Naive thymus-derived CD8-positive, alpha-beta T cell (primary cell): ENCODE measurements at regions not wholly inside any gene's neighbourhood (a gene's known extent, or its start where the extent isn't known, plus 50 kb on each side); places are given as distances from the start of the nearest gene placed in this dataset.
A peak's percentile ranks its signal among the peaks of the same experiment; 100 is the strongest.

Source experiments
- ATAC-seq, 2 donors: fragments of 150-1000 bp; cut with Tn5 transposase in 1 of 2; sonication (Bioruptor Pico), chemical (Tn5 transposase) in 1 of 2; 1 replicate in 1 of 2; 2 replicates in 1 of 2; pipeline ENCODE4 v1.10.0; 2021; ENCODE audit warnings: mild to moderate bottlenecking in 2 of 2, moderate library complexity in 2 of 2
- POLR2A ChIA-PET: fragments of 350-600 bp; sonication (Branson Sonifier 250); formaldehyde crosslinking; loops from one replicate; lab custom pipeline; 2021; ENCODE audit warnings: antibody characterized with exemption; lab: Charles Lee
- DNase-seq, 10 donors: peaks; one replicate each; pipeline versions ENCODE4 v3.0.0 to v3.0.0-alpha.2; 2020 to 2022
- H3K27ac Mint-ChIP-seq, 10 donors: one replicate each; pipeline ENCODE4 v1.8.0; 2020 to 2022; ENCODE audit warnings: mild to moderate bottlenecking in 10 of 10, mixed read lengths in 10 of 10, moderate library complexity in 4 of 10, inconsistent platforms in 1 of 10
- H3K27me3 Mint-ChIP-seq, 5 donors: one replicate each; pipeline ENCODE4 v1.8.0; 2021 to 2022; ENCODE audit warnings: mixed read lengths in 5 of 5
- H3K36me3 Mint-ChIP-seq, 3 donors: one replicate each; pipeline ENCODE4 v1.8.0; 2020 to 2022; ENCODE audit warnings: mixed read lengths in 3 of 3, mild to moderate bottlenecking in 2 of 3, inconsistent platforms in 1 of 3
- H3K4me1 Mint-ChIP-seq, 4 donors: one replicate each; pipeline ENCODE4 v1.8.0; 2021 to 2022; ENCODE audit warnings: mixed read lengths in 4 of 4
- H3K4me3 Mint-ChIP-seq, 10 donors: one replicate each; pipeline ENCODE4 v1.8.0; 2020 to 2022; ENCODE audit warnings: mild to moderate bottlenecking in 10 of 10, mixed read lengths in 10 of 10, moderate library complexity in 6 of 10, inconsistent platforms in 1 of 10
- H3K9me3 Mint-ChIP-seq, 9 donors: one replicate each; pipeline ENCODE4 v1.8.0; 2020 to 2022; ENCODE audit warnings: mixed read lengths in 9 of 9, mild to moderate bottlenecking in 3 of 9, inconsistent platforms in 1 of 9, moderate library complexity in 1 of 9

- Mint-ChIP-seq H3K36me3 (no peaks in the 10 kb centered on the region), H3K4me1 (peaks cover 0 to 1% (median 0%) of the 10 kb centered on the region in 4 donors), H3K9me3 (no peaks in the 10 kb centered on the region), H3K27me3 (peaks cover 7 to 52% (median 18%) of the 10 kb centered on the region in 5 donors), H3K4me3 (no peak overlapping the region), H3K27ac (no peak overlapping the region)
- no peak for DNase-seq
- ATAC-seq = no peak
- POLR2A ChIA-PET = no interaction called here
These were observed 124.0 kb upstream of the TMEM132D start for GRCh38 chr12:130027798-130028197.

DNA sequence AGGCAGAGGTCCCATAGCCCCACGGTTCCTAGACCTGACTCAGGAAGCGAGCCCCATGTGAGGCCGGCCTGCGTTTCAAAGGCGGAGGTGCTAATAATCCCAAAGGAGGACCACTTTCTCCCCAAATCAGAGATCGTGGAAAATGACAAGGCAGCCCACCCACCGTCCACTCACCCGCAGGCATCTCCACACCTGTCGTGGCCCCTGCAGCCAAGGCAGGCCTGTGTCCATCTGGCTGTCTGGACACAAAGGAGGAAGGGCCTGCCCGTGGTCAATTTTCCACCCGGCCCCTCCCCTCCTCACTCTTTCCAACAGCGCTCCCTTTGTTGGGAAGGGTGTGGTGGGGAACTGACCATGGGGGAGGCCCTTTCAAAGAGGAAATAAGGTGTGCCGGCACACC lies 125.3 kb upstream of the TMEM132D start:
- H3K4me1 Mint-ChIP-seq = no peaks in the 10 kb centered on the region
- H3K9me3 Mint-ChIP-seq = no peaks in the 10 kb centered on the region
- peaks cover 7 to 38% (median 23%) of the 10 kb centered on the region in 5 donors for H3K27me3 Mint-ChIP-seq
- no peak for DNase-seq
- POLR2A ChIA-PET = no interaction called here
- no peaks in the 10 kb centered on the region for H3K36me3 Mint-ChIP-seq
- H3K27ac Mint-ChIP-seq = no peak overlapping the region
- no peak overlapping the region for H3K4me3 Mint-ChIP-seq
- no peak for ATAC-seq

DNA sequence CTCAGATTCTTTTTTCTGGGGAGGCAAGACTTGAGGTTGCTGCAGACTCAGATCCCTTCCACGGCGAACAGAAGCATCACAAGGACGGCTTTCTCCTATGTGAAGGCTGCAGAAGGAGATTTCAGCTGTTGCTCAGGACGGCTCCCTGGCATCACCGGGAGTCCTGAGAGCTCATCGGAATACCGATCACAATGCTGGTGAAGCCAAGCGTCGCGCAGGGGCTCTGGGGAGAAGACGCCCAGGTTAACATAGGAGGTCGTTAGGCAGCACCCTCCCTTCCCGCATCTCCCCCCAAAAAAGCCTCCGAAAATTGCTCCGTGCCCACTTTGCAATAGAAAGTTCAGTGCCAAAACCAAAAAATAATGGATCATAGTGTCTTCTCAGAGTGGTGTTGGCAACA lies 127.2 kb upstream of the TMEM132D start:
- Mint-ChIP-seq H3K36me3 (no peaks in the 10 kb centered on the region), H3K4me3 (no peak overlapping the region), H3K27me3 (peaks cover 7 to 57% (median 38%) of the 10 kb centered on the region in 5 donors), H3K4me1 (no peaks in the 10 kb centered on the region), H3K27ac (no peak overlapping the region), H3K9me3 (peaks cover 0 to under 1% (median 0%) of the 10 kb centered on the region in 9 donors)
- ATAC-seq = no peak
- DNase-seq = no peak
- POLR2A ChIA-PET = no interaction called here

GRCh38 chr12:130031571-130032189 lies 127.9 kb upstream of the TMEM132D start:
- DNase-seq (peak in 8 of 10 donors; percentile 29 to 50 (median 41)), ATAC-seq (no peak)
- Mint-ChIP-seq H3K36me3 (no peaks in the 10 kb centered on the region), H3K4me3 (no peak overlapping the region), H3K4me1 (no peaks in the 10 kb centered on the region), H3K27me3 (peaks cover 7 to 58% (median 40%) of the 10 kb centered on the region in 5 donors), H3K27ac (no peak overlapping the region), H3K9me3 (peaks cover 0 to 2% (median 0%) of the 10 kb centered on the region in 9 donors)
- POLR2A ChIA-PET = no interaction called here

DNA sequence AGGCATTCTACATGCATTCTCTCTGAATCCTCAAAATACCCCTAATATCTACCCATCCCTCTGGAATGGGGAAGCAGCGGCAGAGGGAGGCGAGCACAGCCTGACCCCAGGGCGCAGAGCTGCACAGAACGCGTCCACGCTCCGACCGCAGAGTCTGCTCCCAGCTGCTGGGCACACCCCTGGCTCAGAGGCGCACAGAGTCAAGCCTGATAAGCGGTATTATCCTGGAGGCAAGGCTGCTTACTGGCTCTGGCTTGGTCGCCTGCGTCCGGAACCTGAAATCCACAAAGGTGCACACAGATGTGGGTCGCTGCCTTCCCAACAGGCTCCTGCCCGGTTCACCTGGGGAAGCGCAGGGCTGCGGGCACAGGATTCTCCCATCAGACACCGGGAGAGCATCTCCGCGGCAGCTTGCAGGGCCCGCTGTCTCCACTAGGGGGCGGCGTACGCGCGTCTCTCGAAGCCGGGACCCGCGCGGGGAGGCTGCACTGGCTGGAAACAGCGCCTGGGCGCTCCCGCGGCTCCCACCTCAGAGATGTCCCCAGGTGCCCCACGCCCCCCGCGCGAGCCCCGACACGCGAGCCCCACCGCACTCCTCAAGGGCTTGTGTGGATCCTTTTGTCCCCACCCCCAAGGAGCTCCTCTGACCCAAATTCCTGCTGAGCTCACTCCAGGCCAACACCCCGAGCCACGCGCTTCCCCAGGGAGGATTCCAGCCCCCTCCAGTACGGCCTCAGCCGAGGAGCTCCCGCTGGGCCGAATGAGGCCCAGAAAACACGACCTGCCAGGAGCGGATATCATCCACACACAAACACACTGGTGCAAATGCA lies 120.1 kb upstream of the FZD10 start:
- H3K27ac Mint-ChIP-seq = no peak overlapping the region
- H3K27me3 Mint-ChIP-seq = peaks cover 36 to 78% (median 65%) of the 10 kb centered on the region in 5 donors
- H3K4me3 Mint-ChIP-seq = no peak overlapping the region
- peak in 6 of 10 donors; percentile 14 to 46 (median 32) for DNase-seq
- POLR2A ChIA-PET = no interaction called here
- peaks cover 0 to 8% (median 0%) of the 10 kb centered on the region in 9 donors for H3K9me3 Mint-ChIP-seq
- H3K4me1 Mint-ChIP-seq = peaks cover 0 to 9% (median 3%) of the 10 kb centered on the region in 4 donors
- peak in 1 of 2 donors; percentile 22 for ATAC-seq
- H3K36me3 Mint-ChIP-seq = no peaks in the 10 kb centered on the region

- POLR2A ChIA-PET = no interaction called here
- H3K27ac Mint-ChIP-seq = no peak overlapping the region
- no peak overlapping the region for H3K4me3 Mint-ChIP-seq
These were observed 118.4 kb upstream of the FZD10 start for GRCh38 chr12:130043685-130044406.

DNA sequence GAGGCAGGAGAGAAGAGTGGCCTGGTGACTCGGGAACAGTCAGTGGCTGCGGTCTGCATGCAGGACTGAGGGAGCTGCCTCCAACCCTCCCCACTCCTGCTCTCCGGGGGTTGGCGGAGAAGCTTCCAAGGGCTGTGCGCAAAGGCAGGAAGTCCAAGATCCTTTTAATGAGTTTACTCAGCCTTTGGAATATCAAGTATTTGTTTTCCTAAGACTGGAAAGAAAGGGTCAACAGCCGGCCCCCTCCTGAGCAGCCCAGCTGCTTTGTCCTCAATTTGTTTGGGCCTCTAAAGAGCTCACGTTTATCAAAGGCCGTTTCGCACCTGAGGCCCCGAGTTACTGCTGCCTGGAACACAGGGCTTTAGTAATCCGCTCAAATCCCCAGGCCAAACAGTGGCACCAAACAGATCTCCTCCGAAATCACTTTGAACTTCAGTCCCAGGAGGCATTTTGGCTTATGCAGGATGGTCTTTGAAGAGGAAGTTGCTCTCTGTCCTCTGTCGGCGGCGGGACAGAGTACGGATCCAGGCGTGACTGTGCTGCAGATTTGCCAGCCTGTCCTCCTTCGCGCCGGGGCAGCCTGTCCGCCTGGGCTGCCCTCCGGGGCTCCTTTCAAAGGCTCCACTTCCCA lies 117.2 kb upstream of the FZD10 start:
- H3K36me3 Mint-ChIP-seq = no peaks in the 10 kb centered on the region
- H3K9me3 Mint-ChIP-seq = peaks cover 0 to 8% (median 0%) of the 10 kb centered on the region in 9 donors
- ATAC-seq = no peak
- peaks cover 0 to 12% (median 4%) of the 10 kb centered on the region in 4 donors for H3K4me1 Mint-ChIP-seq
- no peak overlapping the region for H3K4me3 Mint-ChIP-seq
- peaks cover 27 to 70% (median 51%) of the 10 kb centered on the region in 5 donors for H3K27me3 Mint-ChIP-seq
- POLR2A ChIA-PET = no interaction called here
- DNase-seq = no peak
- H3K27ac Mint-ChIP-seq = no peak overlapping the region

More at GRCh38 chr12:130043685-130044406, 118.4 kb upstream of the FZD10 start:
- H3K9me3 Mint-ChIP-seq = peaks cover 0 to 8% (median 0%) of the 10 kb centered on the region in 9 donors
- DNase-seq = no peak
- no peak for ATAC-seq
- H3K27me3 Mint-ChIP-seq = peaks cover 30 to 74% (median 56%) of the 10 kb centered on the region in 5 donors
- H3K36me3 Mint-ChIP-seq = no peaks in the 10 kb centered on the region
- H3K4me1 Mint-ChIP-seq = peaks cover 0 to 12% (median 4%) of the 10 kb centered on the region in 4 donors

- Mint-ChIP-seq H3K36me3 (no peaks in the 10 kb centered on the region), H3K9me3 (peaks cover 0 to 4% (median 0%) of the 10 kb centered on the region in 9 donors), H3K27ac (no peak overlapping the region), H3K4me3 (no peak overlapping the region), H3K27me3 (peaks cover 19 to 66% (median 53%) of the 10 kb centered on the region in 5 donors), H3K4me1 (peaks cover 0 to 7% (median 1%) of the 10 kb centered on the region in 4 donors)
- POLR2A ChIA-PET = no interaction called here
- ATAC-seq (no peak), DNase-seq (no peak)
These were observed 112.6 kb upstream of the FZD10 start for GRCh38 chr12:130049666-130050065.

GRCh38 chr12:130051900-130052299 lies 110.4 kb upstream of the FZD10 start:
- Mint-ChIP-seq H3K27ac (no peak overlapping the region), H3K4me3 (no peak overlapping the region), H3K27me3 (peaks cover 11 to 59% (median 36%) of the 10 kb centered on the region in 5 donors), H3K9me3 (peaks cover 0 to 13% (median 0%) of the 10 kb centered on the region in 9 donors), H3K36me3 (no peaks in the 10 kb centered on the region), H3K4me1 (peaks cover 0 to 7% (median 7%) of the 10 kb centered on the region in 4 donors)
- POLR2A ChIA-PET = no interaction called here
- no peak for ATAC-seq
- DNase-seq = no peak

- no peak for DNase-seq
- Mint-ChIP-seq H3K27me3 (peaks cover 6 to 59% (median 25%) of the 10 kb centered on the region in 5 donors), H3K9me3 (peaks cover 0 to 13% (median 0%) of the 10 kb centered on the region in 9 donors), H3K4me1 (peaks cover 0 to 7% (median 3%) of the 10 kb centered on the region in 4 donors), H3K36me3 (no peaks in the 10 kb centered on the region), H3K4me3 (no peak overlapping the region), H3K27ac (no peak overlapping the region)
- ATAC-seq = no peak
- POLR2A ChIA-PET = no interaction called here
These were observed 108.6 kb upstream of the FZD10 start for GRCh38 chr12:130053651-130054069.

- Mint-ChIP-seq H3K27ac (peak overlapping the region in 1 of 10 donors; percentile 88), H3K36me3 (no peaks in the 10 kb centered on the region), H3K27me3 (peaks cover 3 to 47% (median 26%) of the 10 kb centered on the region in 5 donors), H3K4me3 (no peak overlapping the region), H3K9me3 (peaks cover 0 to 13% (median 0%) of the 10 kb centered on the region in 9 donors), H3K4me1 (peaks cover 0 to 7% (median 3%) of the 10 kb centered on the region in 4 donors)
- ATAC-seq (no peak), DNase-seq (no peak)
- POLR2A ChIA-PET = no interaction called here
These were observed 107.5 kb upstream of the FZD10 start for GRCh38 chr12:130054803-130055202.

DNA sequence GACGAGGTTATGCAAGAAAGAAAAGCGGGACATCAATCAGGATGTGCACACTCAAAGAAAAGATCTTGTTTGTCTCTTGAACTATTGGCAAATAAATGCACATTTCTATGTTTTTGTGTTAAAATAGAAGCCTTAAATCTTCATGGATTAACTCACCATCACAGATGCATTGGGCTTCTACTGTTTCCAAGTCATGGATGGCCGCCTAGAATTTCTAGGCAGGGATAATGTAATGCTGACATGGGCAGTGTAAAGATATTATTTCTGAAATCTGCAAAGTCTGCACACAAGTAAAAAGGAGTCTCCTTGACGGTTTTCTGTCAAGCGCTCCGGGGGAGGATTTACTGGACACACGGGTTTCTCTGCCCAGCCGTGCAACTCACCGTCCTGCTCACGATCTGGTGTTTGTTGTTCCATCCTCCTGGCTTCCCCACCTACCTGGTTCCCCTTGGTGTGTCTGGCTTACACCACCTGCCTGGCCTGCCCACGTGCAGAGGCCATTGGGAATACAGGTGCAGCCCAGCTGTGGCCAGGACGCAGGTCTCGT lies 103.3 kb upstream of the FZD10 start:
- POLR2A ChIA-PET = no interaction called here
- Mint-ChIP-seq H3K9me3 (peaks cover 0 to 18% (median 2%) of the 10 kb centered on the region in 9 donors), H3K27ac (no peak overlapping the region), H3K4me3 (no peak overlapping the region), H3K4me1 (peaks cover 0 to 7% (median 2%) of the 10 kb centered on the region in 4 donors), H3K27me3 (peaks cover 2 to 20% (median 9%) of the 10 kb centered on the region in 5 donors), H3K36me3 (peaks cover 0 to 9% (median 0%) of the 10 kb centered on the region in 3 donors)
- DNase-seq = no peak
- ATAC-seq = no peak
